KBM-7 (cell line): ENCODE measurements at regions not wholly inside any gene's neighbourhood (a gene's known extent, or its start where the extent isn't known, plus 50 kb on each side); places are given as distances from the start of the nearest gene placed in this dataset.
"Not testable (repeated sequence)": the region's sequence is repeated elsewhere in the genome, so short reads cannot be mapped to it uniquely, and the experiment has no call there.

ENCODE experiments used
- DNase-seq: peaks from one replicate; pipeline ENCODE4 v3.0.0-alpha.2; 2015
- in situ Hi-C: fragments of 300-500 bp; cut with MboI; formaldehyde crosslinking; loops from 2 replicates; pipeline ENCODE4 v1.14.3; 2020; ENCODE audit warnings: low sequenced_read_pairs, low pct_unique_long_range_greater_than_20kb, mixed read lengths

- DNase-seq, in situ Hi-C loops: not testable (repeated sequence)
Observed at GRCh38 chr2:179385756-179386155, 121.1 kb upstream of the SESTD1 start.

GRCh38 chr2:179383975-179384374, 119.3 kb upstream of the SESTD1 start:
- DNase-seq, result no peak
- in situ Hi-C loops, result no loop called here

- in situ Hi-C loops, result no loop called here
- no peak for DNase-seq
Observed at GRCh38 chr2:179377296-179377695, 112.7 kb upstream of the SESTD1 start.

GRCh38 chr2:179376881-179377280, 112.2 kb upstream of the SESTD1 start:
- DNase-seq, result no peak
- in situ Hi-C loops, result no loop called here

GRCh38 chr2:179373816-179374215, 109.2 kb upstream of the SESTD1 start:
- in situ Hi-C loops, result no loop called here
- no peak for DNase-seq

GRCh38 chr2:179365561-179365960, 100.9 kb upstream of the SESTD1 start:
- in situ Hi-C loops, DNase-seq: not testable (repeated sequence)

GRCh38 chr2:179355881-179356280, 91.2 kb upstream of the SESTD1 start:
- in situ Hi-C loops, result no loop called here
- no peak for DNase-seq

GRCh38 chr2:179354739-179355537, 90.3 kb upstream of the SESTD1 start:
- in situ Hi-C loops, result no loop called here
- no peak for DNase-seq

- DNase-seq, result no peak
- in situ Hi-C loops, result no loop called here
Observed at GRCh38 chr2:179354296-179354695, 89.7 kb upstream of the SESTD1 start.

- in situ Hi-C loops, result no loop called here
- no peak for DNase-seq
Observed at GRCh38 chr2:179352181-179352580, 87.5 kb upstream of the SESTD1 start.

- no peak for DNase-seq
- in situ Hi-C loops, result no loop called here
Observed at GRCh38 chr2:179351057-179351456, 86.4 kb upstream of the SESTD1 start.

- DNase-seq, result no peak
- in situ Hi-C loops, result no loop called here
Observed at GRCh38 chr2:179349670-179350303, 85.2 kb upstream of the SESTD1 start.

GRCh38 chr2:179348906-179349305, 84.3 kb upstream of the SESTD1 start:
- in situ Hi-C loops, result no loop called here
- DNase-seq, result no peak

GRCh38 chr2:179344970-179345369, 80.3 kb upstream of the SESTD1 start:
- DNase-seq, result no peak
- in situ Hi-C loops, result no loop called here

- in situ Hi-C loops, result no loop called here
- peak; percentile 11 for DNase-seq
Observed at GRCh38 chr2:179344280-179344964, 79.8 kb upstream of the SESTD1 start.

GRCh38 chr2:179343945-179344279, 79.3 kb upstream of the SESTD1 start:
- in situ Hi-C loops, result no loop called here

GRCh38 chr2:179341152-179341866, 76.7 kb upstream of the SESTD1 start:
- no peak for DNase-seq
- in situ Hi-C loops, result no loop called here

More at GRCh38 chr2:179343945-179344279, 79.3 kb upstream of the SESTD1 start:
- DNase-seq, result no peak

GRCh38 chr2:179340678-179341077, 76.0 kb upstream of the SESTD1 start:
- DNase-seq, result peak; percentile 25
- in situ Hi-C loops, result no loop called here

- DNase-seq, result no peak
- in situ Hi-C loops, result no loop called here
Observed at GRCh38 chr2:179338681-179339080, 74.0 kb upstream of the SESTD1 start.
